ENCODE measurements at regions not wholly inside any gene's neighbourhood (a gene's known extent, or its start where the extent isn't known, plus 50 kb on each side); places are given as distances from the start of the nearest gene placed in this dataset.

GRCh38 chr3:177300842-177301241, 103.6 kb upstream of the TBL1XR1 start:
- no peak for DNase-seq (ENCODE audit: low read depth)

GRCh38 chr3:177306252-177306651, 109.0 kb upstream of the TBL1XR1 start:
- DNase-seq (ENCODE audit: low read depth), result peak; percentile 69

- no peak for DNase-seq (ENCODE audit: low read depth)
Observed at GRCh38 chr3:177307391-177307790, 110.1 kb upstream of the TBL1XR1 start.

GRCh38 chr3:177307826-177308225, 110.5 kb upstream of the TBL1XR1 start:
- DNase-seq (ENCODE audit: low read depth), result no peak

GRCh38 chr3:177308286-177308685, 111.0 kb upstream of the TBL1XR1 start:
- no peak for DNase-seq (ENCODE audit: low read depth)

GRCh38 chr3:177308911-177309310, 111.6 kb upstream of the TBL1XR1 start:
- no peak for DNase-seq (ENCODE audit: low read depth)

GRCh38 chr3:177312491-177312890, 115.2 kb upstream of the TBL1XR1 start:
- DNase-seq (ENCODE audit: low read depth), result no peak

- DNase-seq (ENCODE audit: low read depth), result no peak
Observed at GRCh38 chr3:177314897-177315296, 117.6 kb upstream of the TBL1XR1 start.

GRCh38 chr3:177317247-177317646, 120.0 kb upstream of the TBL1XR1 start:
- DNase-seq (ENCODE audit: low read depth), result no peak

GRCh38 chr3:177318559-177318958, 121.3 kb upstream of the TBL1XR1 start:
- no peak for DNase-seq (ENCODE audit: low read depth)

GRCh38 chr3:177320765-177321247, 123.5 kb upstream of the TBL1XR1 start:
- DNase-seq (ENCODE audit: low read depth), result peak; percentile 64

- DNase-seq (ENCODE audit: low read depth), result no peak
Observed at GRCh38 chr3:177321819-177322218, 124.5 kb upstream of the TBL1XR1 start.

GRCh38 chr3:177322881-177323280, 125.6 kb upstream of the TBL1XR1 start:
- no peak for DNase-seq (ENCODE audit: low read depth)

GRCh38 chr3:177329854-177330253, 132.6 kb upstream of the TBL1XR1 start:
- no peak for DNase-seq (ENCODE audit: low read depth)

GRCh38 chr3:177330779-177331178, 133.5 kb upstream of the TBL1XR1 start:
- DNase-seq (ENCODE audit: low read depth), result no peak

GRCh38 chr3:177331203-177331835, 134.0 kb upstream of the TBL1XR1 start:
- DNase-seq (ENCODE audit: low read depth), result no peak

GRCh38 chr3:177332955-177333354, 135.7 kb upstream of the TBL1XR1 start:
- DNase-seq (ENCODE audit: low read depth), result no peak

- peak; percentile 64 for DNase-seq (ENCODE audit: low read depth)
Observed at GRCh38 chr3:177333533-177334520, 136.5 kb upstream of the TBL1XR1 start.

GRCh38 chr3:177334803-177335202, 137.5 kb upstream of the TBL1XR1 start:
- DNase-seq (ENCODE audit: low read depth), result no peak

- peak; percentile 40 for DNase-seq (ENCODE audit: low read depth)
Observed at GRCh38 chr3:177335728-177336127, 138.4 kb upstream of the TBL1XR1 start.

GRCh38 chr3:177336873-177337450, 139.7 kb upstream of the TBL1XR1 start:
- peak; percentile 55 for DNase-seq (ENCODE audit: low read depth)

- peak; percentile 65 for DNase-seq (ENCODE audit: low read depth)
Observed at GRCh38 chr3:177337541-177338331, 140.5 kb upstream of the TBL1XR1 start.

Data from amniotic epithelial cell (primary cell).